Adipocyte (in vitro differentiated cells): ENCODE measurements at regions not wholly inside any gene's neighbourhood (a gene's known extent, or its start where the extent isn't known, plus 50 kb on each side); places are given as distances from the start of the nearest gene placed in this dataset.
"Not testable (repeated sequence)": the region's sequence is repeated elsewhere in the genome, so short reads cannot be mapped to it uniquely, and the experiment has no call there.

Source experiments
- DNase-seq: peaks from one replicate; pipeline ENCODE4 v3.0.0-alpha.2; 2015; ENCODE audit warnings: low read depth
- H3K27me3 ChIP-seq: replicated peaks from 2 replicates; pipeline ENCODE4 v1.7.0; 2013; ENCODE audit warnings: mild to moderate bottlenecking, low read length, moderate library complexity; ENCODE audit not compliant: control insufficient read depth, insufficient read depth
- H3K36me3 ChIP-seq: 2 replicates; pipeline ENCODE4 v1.7.0; 2013; ENCODE audit warnings: low read length, mild to moderate bottlenecking, moderate library complexity; ENCODE audit not compliant: control insufficient read depth, insufficient read depth, severe bottlenecking
- H3K4me1 ChIP-seq: 2 replicates; pipeline ENCODE4 v1.7.0; 2013; ENCODE audit warnings: mild to moderate bottlenecking, low read length, moderate library complexity; ENCODE audit not compliant: control insufficient read depth, insufficient read depth
- H3K4me3 ChIP-seq: 2 replicates; pipeline ENCODE4 v1.7.0; 2013; ENCODE audit warnings: mild to moderate bottlenecking, low read length, moderate library complexity
- H3K9ac ChIP-seq: 2 replicates; pipeline ENCODE4 v1.7.0; 2013; ENCODE audit warnings: mild to moderate bottlenecking, low read length, moderate library complexity
- H3K9me3 ChIP-seq: 2 replicates; pipeline ENCODE4 v1.7.0; 2013; ENCODE audit warnings: mild to moderate bottlenecking, low read length, moderate library complexity; ENCODE audit not compliant: control insufficient read depth

- Histone ChIP-seq H3K27me3 (peaks cover 32% of the 10 kb centered on the region), H3K36me3 (no peaks in the 10 kb centered on the region), H3K4me3 (no peak overlapping the region), H3K9me3 (no peaks in the 10 kb centered on the region), H3K4me1 (peaks cover 19% of the 10 kb centered on the region), H3K9ac (no peak overlapping the region)
- no peak for DNase-seq
Measured at GRCh38 chr6:33888183-33888582, 84.4 kb upstream of the MLN start.

- H3K36me3 ChIP-seq, result no peaks in the 10 kb centered on the region
- no peak overlapping the region for H3K9ac ChIP-seq
- DNase-seq, result peak; percentile 7
- no peak overlapping the region for H3K4me3 ChIP-seq
- H3K4me1 ChIP-seq, result peaks cover 19% of the 10 kb centered on the region
- no peaks in the 10 kb centered on the region for H3K9me3 ChIP-seq
- H3K27me3 ChIP-seq, result peaks cover 24% of the 10 kb centered on the region
Measured at GRCh38 chr6:33886673-33887144, 82.9 kb upstream of the MLN start.

GRCh38 chr6:33885132-33886057 lies 81.6 kb upstream of the MLN start:
- peak; percentile 23 for DNase-seq
- H3K4me3 ChIP-seq, result no peak overlapping the region
- H3K36me3 ChIP-seq, result no peaks in the 10 kb centered on the region

GRCh38 chr6:33883621-33884020 lies 79.8 kb upstream of the MLN start:
- H3K9me3 ChIP-seq, DNase-seq, H3K4me3 ChIP-seq, H3K36me3 ChIP-seq, H3K9ac ChIP-seq: not testable (repeated sequence)
- peaks cover 19% of the 10 kb centered on the region for H3K4me1 ChIP-seq
- peaks cover 30% of the 10 kb centered on the region for H3K27me3 ChIP-seq

More at GRCh38 chr6:33885132-33886057, 81.6 kb upstream of the MLN start:
- Histone ChIP-seq H3K4me1 (peaks cover 19% of the 10 kb centered on the region), H3K27me3 (peaks cover 34% of the 10 kb centered on the region), H3K9me3 (no peaks in the 10 kb centered on the region), H3K9ac (no peak overlapping the region)

GRCh38 chr6:33882154-33882553 lies 78.4 kb upstream of the MLN start:
- no peak overlapping the region for H3K9ac ChIP-seq

GRCh38 chr6:33880766-33881165 lies 77.0 kb upstream of the MLN start:
- Histone ChIP-seq H3K27me3 (peaks cover 47% of the 10 kb centered on the region), H3K9me3 (no peaks in the 10 kb centered on the region), H3K4me1 (peaks cover 11% of the 10 kb centered on the region), H3K36me3 (no peaks in the 10 kb centered on the region), H3K4me3 (no peak overlapping the region), H3K9ac (no peak overlapping the region)
- no peak for DNase-seq

More at GRCh38 chr6:33882154-33882553, 78.4 kb upstream of the MLN start:
- H3K4me3 ChIP-seq, result no peak overlapping the region
- DNase-seq, result no peak
- H3K4me1 ChIP-seq, result peaks cover 19% of the 10 kb centered on the region
- H3K36me3 ChIP-seq, result no peaks in the 10 kb centered on the region
- peaks cover 34% of the 10 kb centered on the region for H3K27me3 ChIP-seq
- H3K9me3 ChIP-seq, result no peaks in the 10 kb centered on the region

GRCh38 chr6:33880104-33880678 lies 76.4 kb upstream of the MLN start:
- DNase-seq, result no peak
- H3K4me1 ChIP-seq, result peaks cover 5% of the 10 kb centered on the region
- no peaks in the 10 kb centered on the region for H3K36me3 ChIP-seq
- no peak overlapping the region for H3K9ac ChIP-seq
- peaks cover 48% of the 10 kb centered on the region for H3K27me3 ChIP-seq
- no peaks in the 10 kb centered on the region for H3K9me3 ChIP-seq
- no peak overlapping the region for H3K4me3 ChIP-seq

GRCh38 chr6:33878562-33878961 lies 74.8 kb upstream of the MLN start:
- Histone ChIP-seq H3K36me3 (no peaks in the 10 kb centered on the region), H3K9me3 (no peaks in the 10 kb centered on the region), H3K4me1 (no peaks in the 10 kb centered on the region), H3K9ac (no peak overlapping the region), H3K27me3 (peaks cover 53% of the 10 kb centered on the region), H3K4me3 (no peak overlapping the region)
- DNase-seq, result no peak

- DNase-seq, result no peak
- H3K4me1 ChIP-seq, result no peaks in the 10 kb centered on the region
- no peak overlapping the region for H3K9ac ChIP-seq
- H3K4me3 ChIP-seq, result no peak overlapping the region
- no peaks in the 10 kb centered on the region for H3K9me3 ChIP-seq
- peaks cover 51% of the 10 kb centered on the region for H3K27me3 ChIP-seq
- no peaks in the 10 kb centered on the region for H3K36me3 ChIP-seq
Measured at GRCh38 chr6:33877982-33878535, 74.3 kb upstream of the MLN start.

- H3K4me1 ChIP-seq, result no peaks in the 10 kb centered on the region
- H3K4me3 ChIP-seq, result no peak overlapping the region
- no peaks in the 10 kb centered on the region for H3K9me3 ChIP-seq
- no peak for DNase-seq
- no peaks in the 10 kb centered on the region for H3K36me3 ChIP-seq
- H3K27me3 ChIP-seq, result peaks cover 47% of the 10 kb centered on the region
- no peak overlapping the region for H3K9ac ChIP-seq
Measured at GRCh38 chr6:33875696-33876095, 71.9 kb upstream of the MLN start.

GRCh38 chr6:33875141-33875581 lies 71.4 kb upstream of the MLN start:
- DNase-seq, result no peak
- H3K9ac ChIP-seq, result no peak overlapping the region
- H3K4me3 ChIP-seq, result no peak overlapping the region
- no peaks in the 10 kb centered on the region for H3K36me3 ChIP-seq
- peaks cover 50% of the 10 kb centered on the region for H3K27me3 ChIP-seq
- H3K4me1 ChIP-seq, result no peaks in the 10 kb centered on the region
- H3K9me3 ChIP-seq, result no peaks in the 10 kb centered on the region
